HUES6 (cell line): ENCODE measurements at regions not wholly inside any gene's neighbourhood (a gene's known extent, or its start where the extent isn't known, plus 50 kb on each side); places are given as distances from the start of the nearest gene placed in this dataset.

Experiments
- H3K27ac ChIP-seq: 2 replicates; pipeline ENCODE4 v1.7.0; 2013; ENCODE audit warnings: low read depth, mild to moderate bottlenecking, low read length, inconsistent platforms
- H3K27me3 ChIP-seq: 2 replicates; pipeline ENCODE4 v1.6.1; 2013; ENCODE audit warnings: low read length; ENCODE audit not compliant: control insufficient read depth, insufficient read depth
- H3K36me3 ChIP-seq: 2 replicates; pipeline ENCODE4 v1.6.1; 2013; ENCODE audit warnings: low read length; ENCODE audit not compliant: control insufficient read depth, insufficient read depth
- H3K4me1 ChIP-seq: 2 replicates; pipeline ENCODE4 v1.6.1; 2013; ENCODE audit warnings: low read length; ENCODE audit not compliant: control insufficient read depth, insufficient read depth
- H3K4me3 ChIP-seq: 2 replicates; pipeline ENCODE4 v1.5.1; 2013; ENCODE audit warnings: low read depth, low read length
- H3K9ac ChIP-seq: one replicate; pipeline ENCODE4 v1.6.1; 2013; ENCODE audit warnings: mild to moderate bottlenecking, low read length
- H3K9me3 ChIP-seq: 2 replicates; pipeline ENCODE4 v1.6.1; 2013; ENCODE audit warnings: low read depth, low read length; ENCODE audit not compliant: control insufficient read depth, insufficient read depth

DNA sequence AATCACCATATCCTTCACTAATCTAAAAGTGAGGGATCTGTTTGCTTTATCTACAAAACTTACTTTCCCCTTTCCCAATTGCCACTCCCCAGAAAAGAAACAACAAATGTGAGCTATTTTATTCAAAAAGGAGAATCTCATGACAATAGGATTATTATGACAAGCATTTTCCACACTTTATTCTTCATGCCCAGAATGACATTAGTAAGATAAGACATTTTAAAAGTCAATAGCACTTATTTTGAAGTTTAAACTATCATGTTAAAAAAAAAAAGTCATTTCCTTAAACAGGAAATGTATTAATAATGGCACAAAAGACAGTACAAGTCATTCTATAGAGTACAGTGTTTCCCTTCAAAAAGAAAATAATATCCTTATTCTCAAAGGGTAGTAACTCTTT is 58.8 kb upstream of the HNRNPA3 start:
- Histone ChIP-seq H3K9ac (no peak overlapping the region), H3K4me1 (no peaks in the 10 kb centered on the region), H3K27ac (no peak overlapping the region), H3K36me3 (no peaks in the 10 kb centered on the region), H3K27me3 (peaks cover under 1% of the 10 kb centered on the region), H3K4me3 (no peak overlapping the region), H3K9me3 (no peaks in the 10 kb centered on the region)

DNA sequence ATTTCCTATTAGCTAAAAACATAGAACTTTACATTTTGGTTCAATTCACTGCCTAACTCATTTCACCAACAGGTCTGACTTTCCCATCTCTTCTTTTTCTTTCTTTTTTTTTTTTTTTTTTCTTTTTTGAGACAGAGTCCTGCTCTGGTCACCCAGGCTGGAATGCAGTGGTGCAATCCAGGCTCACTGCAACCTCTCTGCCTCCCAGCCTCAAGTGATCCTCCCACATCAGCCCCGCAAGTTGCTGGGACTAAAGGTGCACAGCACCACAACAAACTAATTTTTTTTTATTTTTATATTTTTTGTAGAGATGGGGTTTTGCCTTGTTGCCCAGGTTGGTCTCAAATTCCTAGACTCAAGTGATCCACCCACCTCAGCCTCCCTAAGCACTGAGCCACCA is 57.8 kb upstream of the HNRNPA3 start:
- no peak overlapping the region for H3K27ac ChIP-seq
- H3K27me3 ChIP-seq, result no peaks in the 10 kb centered on the region
- no peaks in the 10 kb centered on the region for H3K36me3 ChIP-seq
- H3K9ac ChIP-seq, result no peak overlapping the region
- H3K9me3 ChIP-seq, result no peaks in the 10 kb centered on the region
- no peak overlapping the region for H3K4me3 ChIP-seq
- H3K4me1 ChIP-seq, result no peaks in the 10 kb centered on the region

DNA sequence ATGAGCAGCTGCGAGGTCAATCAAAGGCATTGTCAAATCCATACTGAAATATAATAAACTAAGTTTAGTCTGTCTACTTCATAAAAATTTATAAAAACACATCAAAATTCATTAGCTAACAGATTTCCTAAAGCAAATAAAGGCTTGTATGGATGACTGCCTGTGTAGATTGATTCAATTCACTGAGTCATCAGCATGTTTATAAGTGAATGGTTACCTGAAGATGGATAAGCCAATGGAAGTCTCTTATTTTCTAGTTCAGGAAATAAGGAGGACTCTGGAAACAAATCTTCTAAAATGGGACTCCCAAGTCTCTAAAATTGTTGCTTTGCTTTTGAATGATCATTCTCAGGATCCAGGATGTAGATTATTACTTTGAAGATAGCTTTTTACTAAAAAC is 57.0 kb upstream of the HNRNPA3 start:
- no peaks in the 10 kb centered on the region for H3K27me3 ChIP-seq
- no peak overlapping the region for H3K9ac ChIP-seq
- H3K4me1 ChIP-seq, result no peaks in the 10 kb centered on the region
- H3K9me3 ChIP-seq, result no peaks in the 10 kb centered on the region
- H3K36me3 ChIP-seq, result no peaks in the 10 kb centered on the region
- no peak overlapping the region for H3K27ac ChIP-seq
- no peak overlapping the region for H3K4me3 ChIP-seq

DNA sequence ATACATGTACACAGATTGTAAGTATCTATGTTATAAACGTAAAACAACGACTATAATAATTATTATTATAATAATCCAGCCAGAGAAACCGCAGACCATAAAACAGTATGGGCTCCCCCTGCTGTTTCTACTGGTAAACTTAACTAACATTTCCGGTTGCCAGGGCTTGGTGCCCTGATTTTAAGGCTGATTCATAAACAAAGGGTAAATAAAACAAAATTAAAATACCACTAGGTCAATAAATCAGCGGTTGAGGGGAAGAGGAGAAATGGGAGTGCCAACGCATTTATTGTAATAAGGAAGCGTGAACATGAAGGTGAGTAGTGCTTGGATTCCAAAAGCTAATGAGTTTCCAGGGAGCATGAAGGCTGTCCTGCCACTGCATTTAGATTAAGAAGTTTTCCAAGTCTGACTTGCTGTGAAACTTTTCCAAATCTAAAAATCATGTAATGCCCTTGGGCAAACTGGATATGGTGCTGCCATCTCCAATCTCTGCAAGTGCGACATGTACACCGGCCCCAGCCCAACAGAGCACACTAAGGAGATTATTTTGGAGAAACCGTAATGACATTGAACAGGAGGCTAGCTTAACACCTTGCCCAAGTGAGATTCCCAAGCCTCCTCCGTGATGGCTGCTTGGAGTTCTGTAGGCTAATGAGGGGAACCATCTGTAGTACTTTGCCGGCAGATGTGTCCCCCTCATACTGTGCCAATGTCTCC is 50.7 kb upstream of the HNRNPA3 start:
- Histone ChIP-seq H3K4me1 (peaks cover 31% of the 10 kb centered on the region), H3K27me3 (no peaks in the 10 kb centered on the region), H3K36me3 (no peaks in the 10 kb centered on the region), H3K9ac (no peak overlapping the region), H3K9me3 (no peaks in the 10 kb centered on the region), H3K4me3 (no peak overlapping the region), H3K27ac (no peak overlapping the region)
